NT2/D1 (cell line): ENCODE measurements at regions not wholly inside any gene's neighbourhood (a gene's known extent, or its start where the extent isn't known, plus 50 kb on each side); places are given as distances from the start of the nearest gene placed in this dataset.

Experiments used
- SUZ12 ChIP-seq: IDR thresholded peaks from 2 replicates; pipeline ENCODE4 v1.6.1; 2011; ENCODE audit not compliant: insufficient read length, insufficient read depth; ENCODE audit errors: extremely low read depth
- ZNF274 ChIP-seq: IDR thresholded peaks from 2 replicates; pipeline ENCODE4 v1.6.1; 2011; ENCODE audit warnings: mild to moderate bottlenecking, low read depth, low read length

DNA sequence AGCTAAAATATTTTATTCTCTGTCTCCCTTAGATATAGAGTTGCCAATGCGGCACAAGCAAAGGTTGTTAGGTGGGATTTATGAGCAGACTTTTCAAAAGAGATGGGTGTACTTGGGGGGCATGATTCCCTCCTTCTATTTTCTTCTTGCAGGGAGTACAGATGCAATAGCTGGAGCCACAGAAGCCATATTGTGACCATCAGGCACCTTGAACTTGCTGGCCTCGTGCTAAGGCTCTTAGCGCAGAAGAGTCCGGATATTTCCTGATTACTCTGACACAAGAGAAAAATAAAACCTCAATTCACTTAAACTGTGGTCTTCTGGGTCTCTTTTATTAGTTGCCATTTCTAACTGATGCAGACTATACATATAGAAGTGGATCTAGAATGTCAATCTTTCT lies 547.4 kb downstream of the MIAT start:
- no peak for TF ChIP-seq ZNF274
- TF ChIP-seq SUZ12: no peak
